Transverse colon (tissue), 4 donors: ENCODE measurements at regions not wholly inside any gene's neighbourhood (a gene's known extent, or its start where the extent isn't known, plus 50 kb on each side); places are given as distances from the start of the nearest gene placed in this dataset.

Experiments
- DNase-seq: peaks from one replicate; pipeline ENCODE4 v3.0.0-alpha.2; 2019
- H3K27ac ChIP-seq, 4 donors: fragments of 200-600 bp; sonication (generic); 2 replicates each; pipeline ENCODE4 v1.5.1; 2016 to 2018; ENCODE audit warnings: inconsistent platforms in 4 of 4
- H3K27me3 ChIP-seq: fragments of 200-600 bp; sonication (generic); 2 replicates; pipeline ENCODE4 v1.5.1; 2017; ENCODE audit warnings: inconsistent platforms
- H3K36me3 ChIP-seq, 4 donors: fragments of 200-600 bp; sonication (generic); 2 replicates each; pipeline ENCODE4 v1.5.1; 2017 to 2019; ENCODE audit warnings: inconsistent platforms in 4 of 4
- H3K4me1 ChIP-seq, 4 donors: fragments of 200-600 bp; sonication (generic); 2 replicates each; pipeline ENCODE4 v1.5.1; 2017 to 2020; ENCODE audit warnings: inconsistent platforms in 4 of 4
- H3K4me3 ChIP-seq, 4 donors: fragments of 200-600 bp; sonication (generic); 1 replicate in 1 of 4; 2 replicates in 3 of 4; pipeline versions ENCODE4 v1.5.1 to v1.6.1; 2017 to 2019; ENCODE audit warnings: inconsistent platforms in 4 of 4
- H3K9me3 ChIP-seq, 2 donors: fragments of 200-600 bp; sonication (generic); 2 replicates each; pipeline ENCODE4 v1.5.1; 2017 to 2019; ENCODE audit warnings: inconsistent platforms in 2 of 2
- CTCF ChIP-seq, 5 experiments: fragments of 200-600 bp in 3 of 5; fragments of 450-650 bp in 2 of 5; sonication (generic) in 3 of 5; IDR thresholded peaks; 1 replicate in 2 of 5; 2 replicates in 3 of 5; pipeline ENCODE4 v1.5.1; 2016 to 2017; ENCODE audit warnings: antibody characterized with exemption in 5 of 5, inconsistent platforms in 3 of 5, mild to moderate bottlenecking in 2 of 5, moderate library complexity in 1 of 5
- EP300 ChIP-seq: sonication (generic); formaldehyde crosslinking; IDR thresholded peaks from one replicate; pipeline ENCODE4 v1.6.1; 2017; ENCODE audit warnings: antibody characterized with exemption, low read depth
- POLR2A ChIP-seq: fragments of 450-650 bp; IDR thresholded peaks from one replicate; pipeline ENCODE4 v1.6.1; 2016; ENCODE audit warnings: antibody characterized with exemption, mild to moderate bottlenecking, moderate library complexity
- POLR2AphosphoS5 ChIP-seq, 3 donors: sonication (generic); formaldehyde crosslinking; IDR thresholded peaks; one replicate each; pipeline ENCODE4 v1.6.1; 2016; ENCODE audit warnings: antibody characterized with exemption in 3 of 3
- WGBS, 2 donors: methylation state at CpG; one replicate each; pipeline ENCODE4 v1.1.5; 2018; ENCODE audit warnings: low coverage in 1 of 2; 5-methylcytosine and 5-hydroxymethylcytosine counted together
- in situ Hi-C, 4 donors: fragments of 200-750 bp; cut with MboI; loops; one replicate each; pipeline versions ENCODE4 v1.15.0 to v1.15.1; 2017; ENCODE audit warnings: low sequenced_read_pairs in 3 of 4, low pct_ligation_motif_present in 1 of 4, low pct_unique_long_range_greater_than_20kb in 1 of 4
- intact Hi-C: fragments of 100-400 bp; cut with DNase I; formaldehyde crosslinking; loops from one replicate; pipeline ENCODE4 v1.15.1; 2023; ENCODE audit warnings: low total_unique reads

GRCh38 chr5:142390334-142390733 lies 65.5 kb upstream of the SPRY4 start:
- in situ Hi-C loops (no loop called here), intact Hi-C loops (no loop called here)
- no peak for TF ChIP-seq EP300
- TF ChIP-seq POLR2AphosphoS5 (IDR thresholded peaks at IDR 0.05): no peak
- no peak for TF ChIP-seq POLR2A
- TF ChIP-seq CTCF (IDR thresholded peaks at IDR 0.05): no peak
- WGBS, 2 donors: 27 to 39% methylated on average over 2 to 3 of the region's 3 CpGs
- H3K4me1 ChIP-seq: peaks cover 6 to 17% (median 13%) of the 10 kb centered on the region in 4 donors
- no peaks in the 10 kb centered on the region for H3K27me3 ChIP-seq
- no peak for DNase-seq
- peak overlapping the region; percentile 9 to 58 (median 36) for H3K27ac ChIP-seq
- no peaks in the 10 kb centered on the region for H3K9me3 ChIP-seq
- H3K4me3 ChIP-seq: no peak overlapping the region
- no peaks in the 10 kb centered on the region for H3K36me3 ChIP-seq

GRCh38 chr5:142388696-142389095 lies 63.9 kb upstream of the SPRY4 start:
- H3K4me1 ChIP-seq: peaks cover 6 to 22% (median 15%) of the 10 kb centered on the region in 4 donors
- H3K27me3 ChIP-seq: no peaks in the 10 kb centered on the region
- in situ Hi-C loops (no loop called here), intact Hi-C loops (no loop called here)
- TF ChIP-seq CTCF (IDR thresholded peaks at IDR 0.05) (no peak), POLR2AphosphoS5 (IDR thresholded peaks at IDR 0.05) (no peak), EP300 (no peak), POLR2A (no peak)
- no peaks in the 10 kb centered on the region for H3K9me3 ChIP-seq
- no peak overlapping the region for H3K4me3 ChIP-seq
- peak overlapping the region in 1 of 4 donors; percentile 58 for H3K27ac ChIP-seq
- H3K36me3 ChIP-seq: no peaks in the 10 kb centered on the region
- WGBS, 2 donors: 67 to 77% methylated on average over 1 of the region's 1 CpG
- DNase-seq: no peak

GRCh38 chr5:142387024-142387682 lies 62.3 kb upstream of the SPRY4 start:
- 71 to 76% methylated on average over 1 to 3 of the region's 3 CpGs for WGBS, 2 donors
- DNase-seq: no peak
- intact Hi-C loops (no loop called here), in situ Hi-C loops (no loop called here)
- no peak overlapping the region for H3K27ac ChIP-seq
- TF ChIP-seq CTCF (IDR thresholded peaks at IDR 0.05) (no peak), EP300 (no peak), POLR2AphosphoS5 (IDR thresholded peaks at IDR 0.05) (no peak), POLR2A (no peak)
- H3K4me1 ChIP-seq: peaks cover 6 to 22% (median 15%) of the 10 kb centered on the region in 4 donors
- H3K36me3 ChIP-seq: no peaks in the 10 kb centered on the region
- H3K9me3 ChIP-seq: no peaks in the 10 kb centered on the region
- H3K4me3 ChIP-seq: no peak overlapping the region
- H3K27me3 ChIP-seq: no peaks in the 10 kb centered on the region

- in situ Hi-C loops: no loop called here
- no peak overlapping the region for H3K4me3 ChIP-seq
- WGBS, 2 donors: 60 to 72% methylated on average over 6 to 8 of the region's 8 CpGs
- intact Hi-C loops: no loop called here
- DNase-seq: no peak
- no peaks in the 10 kb centered on the region for H3K36me3 ChIP-seq
- no peaks in the 10 kb centered on the region for H3K9me3 ChIP-seq
- peaks cover 6 to 22% (median 15%) of the 10 kb centered on the region in 4 donors for H3K4me1 ChIP-seq
- TF ChIP-seq EP300 (no peak), POLR2A (no peak), POLR2AphosphoS5 (IDR thresholded peaks at IDR 0.05) (no peak), CTCF (IDR thresholded peaks at IDR 0.05) (no peak)
- H3K27me3 ChIP-seq: no peaks in the 10 kb centered on the region
- no peak overlapping the region for H3K27ac ChIP-seq
These were observed 61.6 kb upstream of the SPRY4 start for GRCh38 chr5:142386137-142387023.
